NCI-H2171 (cell line): ENCODE measurements at regions not wholly inside any gene's neighbourhood (a gene's known extent, or its start where the extent isn't known, plus 50 kb on each side); places are given as distances from the start of the nearest gene placed in this dataset.
"Not testable (repeated sequence)": the region's sequence is repeated elsewhere in the genome, so short reads cannot be mapped to it uniquely, and the experiment has no call there.

Experiments used
- DNase-seq: peaks from one replicate; lab custom pipeline; 2025; lab: John Stamatoyannopoulos, UW

DNA sequence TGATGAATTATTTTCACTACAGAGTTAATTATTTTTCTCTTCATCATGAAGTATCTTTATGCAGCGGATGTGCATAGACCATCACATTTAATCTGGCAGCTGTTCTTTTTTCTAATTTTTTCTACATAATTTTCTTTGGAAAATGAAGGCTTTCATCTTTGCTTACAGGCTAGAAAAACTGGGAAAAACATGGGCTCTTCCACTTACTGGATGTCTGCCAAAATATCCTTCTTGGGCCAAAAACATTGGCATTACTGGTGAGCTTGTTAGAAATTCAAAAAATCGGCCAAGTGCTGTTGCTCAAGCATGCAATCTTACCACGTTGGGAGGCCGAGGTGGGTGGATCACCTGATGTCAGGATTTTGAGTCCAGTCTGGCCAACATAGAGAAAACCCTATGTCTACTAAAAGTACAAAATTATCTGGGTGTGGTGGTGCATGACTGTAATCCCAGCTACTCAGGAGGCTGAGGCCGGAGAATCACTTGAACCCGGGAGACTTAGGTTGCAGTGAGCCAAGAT is 176.8 kb downstream of the ZNF737 start:
- no peak for DNase-seq

DNA sequence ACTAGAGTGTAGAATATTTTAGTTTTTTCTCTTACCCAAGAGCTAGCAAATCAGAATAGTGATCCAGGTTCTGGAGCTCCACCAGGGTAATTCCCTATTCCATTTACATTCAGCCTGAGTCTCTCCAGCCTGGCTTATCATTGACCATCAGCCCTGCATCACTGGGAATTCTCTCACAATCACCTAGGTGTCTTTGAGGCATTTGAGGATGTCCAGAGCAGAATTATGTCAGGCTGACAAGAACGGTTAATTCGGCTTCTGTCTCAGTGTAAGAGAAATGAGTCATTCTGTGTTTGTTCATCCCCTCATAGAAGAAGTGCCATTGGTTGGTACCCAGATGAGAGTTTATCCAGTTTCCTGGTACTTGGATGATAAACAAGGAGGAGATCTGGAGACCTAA is 180.5 kb downstream of the ZNF737 start:
- DNase-seq = no peak

DNA sequence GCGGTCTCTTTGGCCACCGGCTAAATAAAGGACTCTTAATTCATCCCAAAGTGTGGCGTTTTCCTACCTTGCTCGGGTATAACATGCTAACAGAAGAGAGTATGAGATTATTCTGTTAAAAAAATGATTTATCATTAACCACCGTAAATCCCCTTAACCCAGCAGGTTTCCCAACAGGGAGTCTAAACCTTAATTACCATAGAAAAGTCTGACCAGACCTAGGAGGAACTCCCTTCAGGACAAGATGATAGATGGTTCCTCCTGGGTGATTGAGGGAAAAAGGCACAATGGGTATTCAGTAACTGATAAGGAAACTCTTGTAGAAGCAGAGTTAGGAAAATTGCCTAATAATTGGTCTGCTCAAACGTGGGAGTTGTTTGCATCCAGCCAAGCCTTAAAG is 193.7 kb downstream of the ZNF737 start:
- no peak for DNase-seq

DNA sequence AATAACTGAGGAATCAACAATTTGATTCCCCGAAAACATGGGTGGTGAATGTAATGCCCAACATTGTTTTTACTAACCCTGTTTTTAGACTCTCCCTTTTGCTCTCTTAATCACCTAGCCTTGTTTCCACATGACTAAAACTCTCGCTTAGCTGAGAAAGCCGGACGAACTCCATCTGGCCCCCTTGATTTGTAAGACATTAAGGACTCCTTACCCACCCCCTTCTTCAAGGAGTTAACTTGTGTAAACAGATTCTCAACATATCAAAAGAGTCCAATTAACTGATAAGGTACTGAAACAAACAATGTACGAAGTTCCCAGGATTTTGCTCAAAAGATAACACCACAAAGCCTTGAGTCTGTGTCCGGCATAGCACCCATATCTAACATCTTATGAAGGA is 194.3 kb downstream of the ZNF737 start:
- not testable (repeated sequence) for DNase-seq

DNA sequence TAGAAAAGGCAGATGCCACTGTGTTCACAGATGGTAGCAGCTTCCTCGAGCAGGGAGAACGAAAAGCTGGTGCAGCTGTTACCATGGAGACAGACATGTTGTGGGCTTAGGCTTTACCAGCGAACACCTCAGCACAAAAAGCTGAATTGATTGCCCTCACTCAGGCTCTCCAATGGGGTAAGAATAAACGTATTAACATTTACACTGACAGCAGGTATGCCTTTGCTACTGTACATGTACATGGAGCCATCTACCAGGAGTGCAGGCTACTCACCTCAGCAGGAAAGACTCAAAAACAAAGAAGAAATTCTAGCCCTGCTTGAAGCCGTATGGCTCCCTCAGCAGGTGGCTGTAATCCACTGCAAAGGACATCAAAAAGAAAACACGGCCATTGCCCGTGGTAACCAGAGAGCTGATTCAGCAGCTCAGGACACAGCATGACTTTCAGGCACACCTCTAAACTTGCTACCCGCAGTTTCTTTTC is 197.7 kb downstream of the ZNF737 start:
- DNase-seq = peak; percentile 4

DNA sequence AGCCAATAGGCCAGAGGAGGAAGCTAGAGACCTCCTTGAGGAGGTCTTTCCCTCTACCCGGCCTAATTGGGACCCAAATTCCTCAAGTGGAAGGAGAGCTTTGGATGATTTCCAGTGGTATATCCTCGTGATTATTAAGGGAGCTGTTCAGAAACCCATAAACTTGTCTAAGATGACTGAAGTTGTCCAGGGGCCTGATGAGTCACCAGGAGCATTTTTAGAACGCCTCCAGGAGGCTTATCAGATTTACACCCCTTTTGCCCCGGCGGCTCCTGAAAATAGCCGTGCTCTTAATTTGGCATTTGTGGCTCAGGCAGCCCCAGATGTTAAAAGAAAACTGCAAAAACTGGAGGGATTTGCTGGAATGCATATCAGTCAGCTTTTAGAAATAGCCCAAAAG is 198.1 kb downstream of the ZNF486 start:
- DNase-seq = no peak

DNA sequence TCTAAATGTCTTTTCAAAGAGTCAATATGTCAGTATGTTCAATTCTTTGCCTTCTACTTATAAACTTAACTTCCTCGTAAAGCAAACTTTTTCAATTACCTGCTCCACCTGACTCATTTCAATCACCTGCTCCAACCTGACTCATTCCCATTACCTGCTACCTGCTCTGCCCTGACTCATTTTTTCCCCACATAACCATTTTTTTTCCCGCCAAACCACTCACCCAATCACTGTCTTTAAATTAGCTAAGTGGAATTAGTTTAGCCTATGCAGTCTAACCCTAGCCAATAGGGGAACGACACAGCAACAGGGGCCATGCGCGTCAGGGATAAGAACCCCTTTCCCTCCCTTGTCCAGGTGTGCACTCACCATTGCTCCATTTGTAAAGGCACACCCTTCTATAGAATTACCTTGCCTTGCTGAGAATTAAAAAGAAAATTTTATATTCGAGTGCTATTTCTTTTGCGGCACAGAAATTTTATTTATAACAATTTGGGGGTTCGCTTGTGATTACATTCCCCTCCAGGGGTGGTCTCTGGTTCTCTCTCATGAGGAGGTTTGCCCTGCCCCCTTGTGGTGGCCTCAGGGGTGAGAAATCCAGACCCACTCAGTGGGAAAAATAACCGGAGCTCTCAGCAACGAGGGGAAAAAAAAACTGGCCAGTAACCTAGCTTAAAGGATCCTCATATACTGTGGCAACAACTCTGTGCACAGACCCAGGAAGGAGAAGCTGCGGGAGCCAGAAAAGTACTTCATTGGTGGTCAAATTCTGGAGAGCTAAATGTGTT is 193.1 kb downstream of the ZNF486 start:
- DNase-seq = no peak

DNA sequence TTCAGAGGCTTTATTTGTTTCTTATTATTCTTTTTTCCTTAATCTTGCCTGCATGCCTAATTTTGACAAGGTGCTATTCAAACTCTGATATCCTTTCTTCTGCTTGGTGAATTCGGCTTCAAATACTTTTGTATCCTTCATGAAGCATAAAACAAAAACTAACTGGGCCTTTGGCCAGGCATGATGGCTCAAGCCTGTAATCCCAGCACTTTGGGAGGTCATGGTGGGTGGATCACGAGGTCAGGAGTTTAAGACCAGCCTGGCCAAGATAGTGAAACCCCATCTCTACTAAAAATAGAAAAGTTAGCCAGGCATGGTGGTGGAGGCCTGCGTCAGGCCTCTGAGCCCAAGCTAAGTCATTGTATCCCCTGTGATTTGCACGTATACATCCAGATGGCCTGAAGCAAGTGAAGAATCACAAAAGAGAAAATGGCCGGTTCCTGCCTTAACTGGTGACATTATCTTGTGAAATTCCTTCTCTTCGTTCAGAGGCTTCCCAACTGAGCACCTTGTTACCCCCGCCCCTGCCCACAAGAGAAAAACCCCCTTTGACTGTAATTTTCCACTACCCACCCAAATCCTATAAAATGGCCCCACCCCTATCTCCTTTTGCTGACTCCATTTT is 191.9 kb downstream of the ZNF486 start:
- DNase-seq = not testable (repeated sequence)

DNA sequence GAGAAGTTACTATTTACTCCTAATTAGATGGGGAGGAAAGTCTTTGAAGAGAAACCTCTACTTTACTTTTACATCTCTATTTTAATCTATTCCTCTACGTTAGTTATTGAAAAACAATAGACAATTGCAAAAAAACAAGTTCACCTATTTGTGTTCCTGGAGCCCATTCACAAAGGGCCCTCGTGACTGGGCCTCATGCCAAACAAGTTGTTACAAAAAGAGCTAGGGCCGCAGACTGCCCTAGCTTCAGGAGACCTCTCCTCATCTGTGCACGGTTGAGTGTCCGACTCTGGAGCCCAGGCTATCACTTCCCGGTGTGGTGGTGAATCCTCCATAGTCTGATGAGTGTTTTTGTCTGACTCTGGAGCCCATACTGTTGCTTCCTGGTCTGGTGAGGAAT is 190.9 kb downstream of the ZNF486 start:
- no peak for DNase-seq

DNA sequence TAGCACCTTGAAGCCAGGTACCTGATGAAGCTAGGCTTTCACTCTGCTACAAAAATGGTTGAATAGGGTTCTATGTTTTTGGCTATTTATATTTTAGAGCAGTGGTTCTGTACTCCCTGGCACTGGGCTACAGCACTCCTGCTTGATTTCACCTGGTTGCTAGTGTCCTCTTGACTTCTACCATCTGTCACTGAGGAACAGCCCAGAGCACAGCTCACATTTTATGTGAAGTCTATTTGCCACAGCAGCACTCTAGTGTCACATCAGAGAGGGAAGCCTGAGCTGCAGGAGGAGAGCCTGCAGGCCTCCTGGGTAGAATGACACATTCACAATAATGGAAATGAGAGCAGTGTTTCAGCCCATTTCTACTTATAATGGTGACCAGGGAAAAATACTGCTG is 184.2 kb downstream of the ZNF486 start:
- DNase-seq = no peak

DNA sequence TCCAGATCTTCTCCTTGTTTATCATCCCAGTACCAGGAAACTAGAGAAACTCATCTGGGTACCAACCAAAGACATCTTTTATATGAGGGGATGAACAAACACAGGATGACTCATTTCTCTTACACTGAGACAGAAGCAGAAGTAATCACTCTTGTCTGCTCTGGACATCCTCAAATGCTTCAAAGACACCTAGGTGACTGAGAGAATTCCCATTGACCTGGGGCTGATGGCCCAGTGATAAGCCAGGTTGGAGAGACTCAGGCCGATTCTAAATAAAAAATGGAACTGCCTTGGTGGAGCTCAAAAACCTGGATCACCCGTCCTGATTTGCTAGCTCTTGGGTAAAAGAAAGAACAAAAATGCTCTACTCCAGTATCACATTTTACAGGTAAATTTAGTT is 182.2 kb downstream of the ZNF486 start:
- no peak for DNase-seq

DNA sequence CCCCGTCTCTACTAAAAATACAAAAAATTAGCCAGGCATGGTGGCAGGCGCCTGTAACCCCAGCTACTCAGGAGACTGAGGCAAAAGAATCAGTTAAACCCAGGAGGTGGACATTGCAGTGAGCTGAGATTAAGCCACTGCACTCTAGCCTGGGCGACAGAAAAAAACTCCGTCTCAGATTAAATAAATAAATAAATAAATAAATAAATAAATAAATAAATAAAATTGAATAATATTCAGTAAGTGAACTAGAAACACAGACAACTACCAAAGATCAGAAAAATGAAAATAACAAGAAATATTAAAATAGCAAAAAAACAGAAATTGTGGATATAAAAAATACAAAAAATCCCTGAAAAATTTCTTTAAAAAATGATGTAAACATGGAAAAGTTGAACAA is 172.4 kb downstream of the ZNF486 start:
- no peak for DNase-seq

DNA sequence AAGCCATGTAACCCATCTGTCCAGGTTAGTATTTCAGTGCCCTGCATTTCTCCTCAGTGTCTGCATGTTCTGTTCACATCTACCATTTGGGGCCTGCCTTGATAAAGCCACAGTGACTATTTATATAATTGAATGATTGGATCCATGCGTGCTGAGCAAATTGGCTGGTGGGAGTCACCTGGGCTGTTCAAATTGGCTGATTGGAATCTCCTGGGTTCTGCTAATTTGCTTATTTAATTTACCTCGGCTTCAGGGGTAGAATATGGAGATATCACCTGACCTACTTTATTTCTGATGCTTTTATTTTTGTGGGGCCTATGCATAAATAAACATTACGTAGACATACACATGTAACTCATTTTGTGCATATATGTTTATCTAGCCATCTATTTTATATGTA is 167.7 kb downstream of the ZNF486 start:
- DNase-seq = no peak

DNA sequence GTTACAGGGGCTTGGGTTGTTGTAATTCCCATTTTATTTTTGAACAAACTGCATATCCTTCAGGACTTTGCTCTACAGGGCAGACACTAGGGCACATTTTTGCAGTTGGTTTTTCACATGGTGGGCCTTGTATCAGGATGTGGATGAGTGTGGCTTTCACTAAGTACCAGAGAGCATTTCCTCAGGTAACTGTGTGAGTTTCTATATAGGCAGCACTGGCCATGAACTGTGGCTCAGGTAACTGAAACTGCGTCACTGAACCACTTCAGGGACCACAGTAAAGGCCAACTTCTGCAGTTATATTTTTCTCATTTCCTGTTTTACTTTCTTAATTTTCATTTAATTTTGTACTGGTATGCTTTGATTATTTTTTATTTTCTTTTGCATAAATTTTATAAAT is 166.5 kb downstream of the ZNF486 start:
- no peak for DNase-seq

DNA sequence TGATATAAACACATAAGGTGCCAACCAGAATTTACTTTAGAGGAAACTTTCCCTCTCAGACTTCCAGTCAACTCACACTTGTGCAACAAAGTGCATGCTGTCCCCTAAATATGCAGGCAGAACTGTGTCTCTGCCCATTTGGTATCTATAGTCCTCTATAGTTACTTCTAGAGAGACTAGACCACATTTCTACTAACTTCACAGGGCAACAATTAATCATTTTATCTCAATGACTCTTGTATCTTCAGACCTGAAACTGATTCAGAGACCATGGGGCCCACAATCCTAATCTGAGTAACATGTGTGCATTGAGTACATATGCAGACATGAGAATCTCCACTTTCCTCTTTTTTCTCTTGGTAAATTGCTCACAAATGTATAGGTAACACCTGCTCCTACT is 158.1 kb downstream of the ZNF486 start:
- no peak for DNase-seq

DNA sequence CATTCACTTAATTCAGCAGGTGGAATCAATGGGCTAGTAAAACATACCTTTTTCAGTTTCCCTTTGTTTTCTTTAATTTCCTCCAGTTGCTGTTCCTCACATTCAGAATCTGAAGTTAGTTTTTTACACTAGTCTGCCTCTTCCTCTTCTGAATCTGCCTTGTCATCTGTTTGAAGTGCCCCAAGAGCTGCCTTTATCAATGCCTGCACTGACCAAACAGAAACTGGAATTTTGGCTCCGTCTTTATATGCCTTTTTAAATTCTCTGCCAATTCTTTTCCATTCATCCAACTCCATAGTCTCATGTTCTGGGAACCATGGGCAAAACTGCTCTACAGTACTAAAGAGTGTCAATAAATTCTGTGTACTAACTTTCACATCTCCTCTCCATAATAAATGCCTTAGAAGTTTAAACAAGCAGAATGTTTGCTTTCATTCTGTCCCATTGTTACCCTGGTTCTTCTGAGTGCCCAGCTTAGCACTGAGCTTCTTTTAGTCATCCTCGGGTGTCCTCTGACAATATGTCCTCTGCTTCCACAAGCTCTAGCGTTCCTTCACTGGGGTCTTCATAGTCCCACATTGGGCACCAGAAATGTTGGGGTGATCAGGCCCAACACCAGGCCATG is 154.2 kb downstream of the ZNF486 start:
- no peak for DNase-seq

DNA sequence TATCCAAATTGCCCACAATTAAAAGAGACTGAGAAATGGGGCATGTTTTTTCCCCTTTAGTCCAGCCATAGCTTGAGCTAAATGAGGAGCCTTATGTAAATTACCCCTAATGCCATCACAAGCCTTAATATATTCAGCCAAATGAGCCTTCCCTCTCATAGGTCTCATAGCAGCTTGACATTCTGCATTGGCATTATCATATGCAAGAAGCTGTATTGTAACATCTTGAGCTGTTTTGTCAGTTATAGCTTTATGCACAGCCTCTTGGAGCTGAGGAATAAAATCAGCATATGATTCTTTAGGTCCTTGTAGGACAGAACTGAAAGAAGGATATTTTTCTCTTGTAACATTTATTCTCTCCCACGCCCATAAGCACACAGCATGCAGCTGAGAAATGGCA is 153.2 kb downstream of the ZNF486 start:
- no peak for DNase-seq

DNA sequence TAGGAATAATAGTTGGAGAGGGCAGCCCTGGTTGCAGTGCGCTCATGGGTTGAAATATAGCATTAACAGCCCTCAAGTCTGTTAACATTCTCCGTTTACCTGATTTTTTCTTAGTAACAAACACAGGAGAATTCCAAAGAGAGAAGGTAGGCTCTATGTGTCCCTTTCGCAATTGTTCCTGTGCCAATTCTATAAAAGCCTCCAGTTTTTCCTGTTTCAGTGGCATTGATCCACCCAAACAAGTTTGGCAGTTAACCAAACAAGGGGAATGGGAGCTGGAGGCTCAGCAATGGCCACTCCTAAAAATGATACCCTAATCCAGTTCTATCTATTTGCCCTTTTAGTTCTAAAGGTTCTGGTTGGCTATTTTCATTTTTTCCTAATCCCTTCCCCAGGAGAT is 151.6 kb downstream of the ZNF486 start:
- DNase-seq = no peak

DNA sequence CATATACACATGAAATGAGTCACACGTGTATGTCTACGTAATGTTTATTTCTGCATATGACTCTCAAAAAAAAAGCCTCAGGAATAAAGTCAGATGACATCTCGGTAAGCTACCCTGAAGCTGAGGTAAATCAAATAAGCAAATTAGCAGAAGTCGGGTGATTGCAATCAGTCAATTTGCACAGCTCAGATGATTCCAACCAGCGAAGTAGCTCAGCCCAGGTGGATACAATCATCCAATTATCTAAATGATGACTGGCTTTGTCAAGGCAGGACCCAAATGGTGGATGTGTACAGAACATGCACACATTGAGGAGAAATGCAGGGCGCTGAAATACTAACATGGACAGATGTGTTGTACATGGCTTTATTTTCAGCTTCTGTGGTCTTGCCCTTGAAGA is 148.5 kb downstream of the ZNF486 start:
- DNase-seq = no peak

DNA sequence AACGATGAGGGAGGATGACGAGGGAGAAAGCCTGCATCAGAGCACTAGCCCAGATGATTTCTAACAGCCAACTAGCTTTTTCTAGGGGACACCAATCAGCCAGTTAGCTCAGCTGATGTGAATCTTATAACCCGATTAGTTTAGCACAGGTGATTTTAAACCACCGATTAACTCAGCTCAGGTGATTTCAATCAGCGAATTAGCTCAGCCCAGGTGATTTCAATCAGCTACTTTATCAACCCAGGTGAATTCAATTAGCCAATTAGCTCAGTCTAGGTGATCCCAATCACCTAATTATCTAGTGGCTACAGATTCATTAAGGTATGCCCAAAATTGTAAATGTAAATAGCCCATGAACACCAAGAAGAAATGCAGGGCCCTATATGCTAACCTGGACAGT is 146.9 kb downstream of the ZNF486 start:
- no peak for DNase-seq

DNA sequence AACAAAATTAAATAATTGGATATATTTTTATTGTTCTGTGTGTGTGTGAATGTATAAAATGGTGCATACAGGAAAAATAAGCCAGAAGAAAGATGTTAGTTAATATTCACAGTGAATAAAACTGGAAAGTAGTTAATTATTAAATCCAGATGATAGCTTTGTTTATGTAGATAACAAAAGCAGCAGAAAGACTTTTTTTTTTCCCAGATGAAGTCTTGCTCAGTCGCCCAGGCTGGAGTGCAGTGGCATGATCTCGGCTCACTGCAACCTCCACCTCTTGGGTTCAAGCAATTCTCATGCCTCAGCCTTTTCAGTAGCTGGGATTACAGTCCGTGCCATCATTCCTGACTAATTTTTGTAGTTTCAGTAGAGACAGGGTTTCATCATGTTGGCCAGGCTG is 140.1 kb downstream of the ZNF486 start:
- DNase-seq = no peak

DNA sequence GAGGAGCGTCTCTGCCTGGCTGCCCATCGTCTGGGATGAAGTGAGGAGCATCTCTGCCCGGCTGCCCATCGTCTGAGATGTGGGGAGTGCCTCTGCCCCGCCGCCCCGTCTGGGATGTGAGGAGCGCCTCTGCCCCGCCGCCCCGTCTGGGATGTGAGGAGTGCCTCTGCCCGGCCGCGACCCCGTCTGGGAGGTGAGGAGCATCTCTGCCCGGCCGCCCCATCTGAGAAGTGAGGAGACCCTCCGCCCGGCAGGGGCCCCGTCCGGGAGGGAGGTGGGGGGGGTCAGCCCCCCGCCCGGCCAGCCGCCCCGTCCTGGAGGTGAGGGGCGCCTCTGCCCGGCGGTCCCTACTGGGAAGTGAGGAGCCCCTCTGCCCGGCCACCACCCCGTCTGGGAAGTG is 129.3 kb downstream of the ZNF486 start:
- DNase-seq = not testable (repeated sequence)

DNA sequence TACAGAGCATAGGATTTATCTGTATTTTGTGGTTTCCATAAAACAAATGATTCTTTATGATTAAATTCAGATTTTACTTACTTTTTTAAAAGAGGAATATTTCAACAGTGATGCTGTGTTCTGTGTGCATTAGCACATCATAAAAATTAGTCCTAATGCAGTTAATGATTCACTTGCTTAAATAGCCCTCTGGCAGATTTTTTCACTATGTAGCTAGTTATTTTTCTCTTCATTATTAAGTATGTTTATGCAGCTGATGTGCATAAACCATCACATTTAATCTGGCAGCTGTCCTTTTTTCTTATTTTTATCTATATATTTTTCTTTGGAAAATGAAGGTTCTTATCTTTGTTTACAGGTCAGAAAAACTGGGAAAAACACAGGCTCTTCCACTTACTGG is 127.2 kb downstream of the ZNF486 start:
- DNase-seq = no peak
